Kasumi-1 (cell line): ENCODE measurements at regions not wholly inside any gene's neighbourhood (a gene's known extent, or its start where the extent isn't known, plus 50 kb on each side); places are given as distances from the start of the nearest gene placed in this dataset.
"Not testable (repeated sequence)": the region's sequence is repeated elsewhere in the genome, so short reads cannot be mapped to it uniquely, and the experiment has no call there.

Experiments
- DNase-seq, 2 experiments: peaks; one replicate each; lab custom pipeline; 2025; lab: John Stamatoyannopoulos, UW

DNA sequence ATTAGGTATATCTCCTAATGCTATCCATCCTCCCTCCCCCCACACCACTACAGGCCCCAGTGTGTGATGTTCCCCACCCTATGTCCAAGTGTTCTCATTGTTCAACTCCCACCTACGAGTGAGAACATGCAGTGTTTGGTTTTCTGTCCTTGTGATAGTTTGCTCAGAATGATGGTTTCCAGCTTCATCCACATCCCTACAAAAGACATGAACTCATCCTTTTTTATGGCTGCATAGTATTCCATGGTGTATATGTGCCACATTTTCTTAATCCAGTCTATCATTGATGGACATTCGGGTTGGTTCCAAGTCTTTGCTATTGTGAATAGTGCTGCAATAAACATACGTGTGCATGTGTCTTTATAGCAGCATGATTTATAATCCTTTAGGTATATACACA, 53.8 kb upstream of the HIVEP2 start:
- DNase-seq: not testable (repeated sequence)

DNA sequence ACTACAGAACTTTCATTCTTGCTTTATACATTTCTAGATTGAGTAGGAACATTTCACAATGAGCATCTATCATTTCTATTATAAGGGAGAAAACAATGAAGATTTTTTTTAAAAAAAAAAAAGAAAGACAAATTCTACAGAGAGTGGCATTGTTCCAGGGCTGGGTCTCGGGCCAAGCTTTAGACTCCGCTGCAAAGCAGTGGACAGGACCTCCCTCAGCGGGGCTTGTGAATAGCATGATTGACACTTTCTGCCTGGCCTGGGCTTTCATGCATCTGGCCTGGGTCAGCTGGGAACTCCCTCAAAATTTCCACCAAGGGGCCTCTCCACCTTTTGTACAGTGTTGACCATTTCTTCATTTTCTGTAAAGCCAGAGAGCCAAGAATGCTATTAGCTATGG, 55.8 kb upstream of the HIVEP2 start:
- no peak for DNase-seq

DNA sequence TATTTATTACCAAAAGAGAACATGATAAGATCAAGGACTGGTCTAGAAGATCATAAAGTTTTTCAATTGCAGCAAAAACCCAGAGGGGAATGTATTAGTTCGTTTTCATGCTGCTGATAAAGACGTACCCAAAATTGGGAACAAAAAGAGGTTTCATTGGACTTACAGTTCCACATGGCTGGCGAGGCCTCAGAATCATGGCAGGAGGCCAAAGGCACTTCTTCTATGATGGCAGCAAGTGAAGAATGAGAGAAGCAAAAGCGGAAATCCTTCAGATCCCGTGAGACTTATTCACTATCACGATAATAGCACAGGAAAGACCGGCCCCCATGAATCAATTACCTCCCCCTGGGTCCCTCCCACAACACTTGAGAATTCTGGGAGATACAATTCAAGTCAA, 57.7 kb upstream of the HIVEP2 start:
- no peak for DNase-seq

DNA sequence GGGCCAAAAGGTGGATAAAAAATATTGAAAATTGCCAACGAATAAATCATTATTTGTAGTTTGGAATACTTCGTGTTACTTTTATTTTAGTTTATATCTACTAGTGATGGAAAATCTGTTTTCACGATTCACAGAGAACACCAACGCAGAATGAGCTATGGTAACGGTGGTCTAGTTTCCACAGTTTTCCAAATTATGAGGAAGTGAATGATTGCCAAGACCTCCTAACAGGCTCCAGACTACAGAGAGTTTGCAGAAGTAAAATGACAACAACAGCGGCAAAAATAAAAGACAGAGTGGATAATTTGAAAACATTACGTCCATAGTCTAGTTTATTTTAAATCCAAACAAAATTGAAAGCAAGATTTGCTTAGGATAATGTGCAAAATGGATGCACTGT, 57.0 kb upstream of the AIG1 start:
- no peak for DNase-seq

DNA sequence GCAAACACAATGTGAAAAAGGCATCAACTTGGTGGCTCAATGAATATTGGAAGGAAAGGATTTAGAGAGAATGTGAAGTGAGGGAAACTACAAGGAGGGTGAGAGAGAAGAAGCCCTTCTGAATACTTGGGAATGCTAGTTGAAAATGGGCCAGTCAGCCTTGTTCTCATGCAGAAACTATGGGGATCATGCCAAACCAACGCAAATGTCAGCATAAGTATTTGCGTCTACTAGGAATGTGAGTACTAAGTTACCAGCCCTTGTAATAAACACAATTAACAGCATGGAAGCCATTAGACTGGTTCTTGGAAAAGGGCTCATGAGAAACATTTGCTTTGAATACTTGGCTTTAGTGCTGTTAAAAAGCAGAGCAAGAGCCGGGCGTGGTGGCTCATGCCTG, 54.9 kb upstream of the AIG1 start:
- DNase-seq: no peak

DNA sequence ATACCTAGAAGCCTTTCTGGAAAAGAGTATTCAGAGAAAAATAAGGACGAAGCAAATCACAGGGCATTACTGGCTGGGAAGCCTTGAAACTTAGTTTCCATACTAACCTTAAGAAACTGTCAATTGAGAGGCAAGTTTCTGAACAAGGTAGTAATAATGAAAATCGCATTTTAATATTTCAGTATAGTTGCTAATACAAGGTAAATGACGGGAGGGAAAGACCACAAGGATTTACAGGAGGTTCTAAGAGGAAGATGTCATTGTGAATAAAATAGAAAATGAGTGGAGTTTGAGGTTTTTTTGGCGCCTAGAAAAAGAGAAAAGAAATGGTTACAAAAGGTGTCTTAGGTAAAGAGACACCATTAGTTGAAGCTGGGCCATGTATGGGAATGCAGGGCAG, 53.9 kb upstream of the AIG1 start:
- DNase-seq: no peak

DNA sequence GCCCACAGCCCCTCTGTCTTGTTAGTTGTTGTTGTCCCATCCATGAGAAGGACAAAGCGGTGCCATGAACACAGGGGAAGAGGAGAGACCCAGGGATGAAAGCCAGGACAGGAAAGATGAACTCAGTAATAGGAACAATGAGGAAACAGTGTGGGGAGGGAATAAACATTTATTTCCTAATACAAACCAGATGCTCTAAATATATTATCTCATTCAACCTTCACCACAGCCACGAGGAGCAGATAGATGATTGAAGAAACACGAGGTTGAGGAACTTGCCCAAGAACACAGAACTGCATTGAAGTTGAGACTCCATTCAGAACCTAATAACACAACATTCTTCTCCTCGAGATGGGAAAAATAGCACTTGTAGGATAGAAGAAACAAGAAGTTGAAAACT, 53.0 kb upstream of the AIG1 start:
- DNase-seq: no peak

DNA sequence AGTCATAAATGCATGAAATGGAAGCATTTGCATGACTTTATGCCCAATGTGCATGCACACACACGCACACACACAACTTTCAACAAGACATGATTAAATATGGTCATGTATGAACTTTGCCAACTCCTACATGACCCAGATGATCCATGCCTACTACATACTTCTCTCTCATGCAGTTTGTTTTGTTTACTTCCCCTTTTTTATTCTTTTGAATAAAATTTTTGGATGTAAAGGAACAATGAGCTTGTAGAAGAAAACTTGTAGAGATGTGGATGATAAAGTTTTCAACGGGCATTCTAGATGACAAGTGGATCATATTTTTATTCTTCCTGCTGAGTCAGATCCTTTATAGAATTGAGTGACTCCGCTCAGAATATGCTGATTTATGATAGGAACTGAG, 50.8 kb upstream of the AIG1 start:
- DNase-seq: peak in 1 of 2 experiments; percentile 7
